GM18907 (cell line): ENCODE measurements at regions not wholly inside any gene's neighbourhood (a gene's known extent, or its start where the extent isn't known, plus 50 kb on each side); places are given as distances from the start of the nearest gene placed in this dataset.
"Not testable (repeated sequence)": the region's sequence is repeated elsewhere in the genome, so short reads cannot be mapped to it uniquely, and the experiment has no call there.

Experiments used
- ATAC-seq: cut with Tn5 transposase; IDR thresholded peaks from one replicate; pipeline ENCODE4 v1.9.1; 2021; ENCODE audit warnings: mild to moderate bottlenecking, moderate library complexity; ENCODE audit not compliant: unreplicated experiment

DNA sequence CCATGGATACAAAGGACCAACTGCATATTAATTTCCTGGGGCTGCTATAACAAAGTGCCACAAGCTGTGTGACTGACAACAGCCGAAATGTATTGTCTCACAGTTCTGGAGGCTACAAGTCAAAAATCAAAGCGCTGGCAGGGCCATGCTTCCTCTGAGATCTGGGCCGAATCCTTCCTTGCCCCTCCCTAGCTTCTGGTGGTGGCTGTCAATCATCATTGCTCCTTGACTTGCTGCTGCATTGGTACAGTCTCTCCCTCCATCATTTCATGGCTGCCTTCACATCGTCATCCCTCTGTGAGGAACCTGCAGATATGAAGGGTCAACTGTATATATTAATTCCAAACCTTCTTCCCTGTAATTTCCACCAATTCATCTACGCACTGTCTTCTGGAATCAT is 118.3 kb downstream of the EXOC5 start:
- ATAC-seq, result no peak

DNA sequence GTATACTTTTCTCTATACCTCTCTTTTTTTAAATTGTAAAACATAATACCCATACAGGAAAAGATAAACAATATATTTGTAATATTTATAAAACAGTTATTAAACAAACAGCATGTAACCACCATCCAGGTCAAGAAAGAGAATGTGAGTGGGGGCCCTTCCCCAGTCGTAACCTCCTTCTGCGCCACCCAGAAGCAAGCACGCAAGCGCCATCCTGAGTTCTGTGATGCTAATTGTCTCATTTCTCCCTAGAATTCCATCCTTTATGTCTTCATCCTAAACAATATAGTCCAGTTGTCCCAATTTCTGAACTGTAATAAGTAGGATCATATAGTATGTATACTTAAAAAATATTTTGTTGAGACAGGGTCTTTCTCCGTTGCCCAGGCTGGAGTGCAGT is 129.5 kb downstream of the EXOC5 start:
- ATAC-seq, result no peak

DNA sequence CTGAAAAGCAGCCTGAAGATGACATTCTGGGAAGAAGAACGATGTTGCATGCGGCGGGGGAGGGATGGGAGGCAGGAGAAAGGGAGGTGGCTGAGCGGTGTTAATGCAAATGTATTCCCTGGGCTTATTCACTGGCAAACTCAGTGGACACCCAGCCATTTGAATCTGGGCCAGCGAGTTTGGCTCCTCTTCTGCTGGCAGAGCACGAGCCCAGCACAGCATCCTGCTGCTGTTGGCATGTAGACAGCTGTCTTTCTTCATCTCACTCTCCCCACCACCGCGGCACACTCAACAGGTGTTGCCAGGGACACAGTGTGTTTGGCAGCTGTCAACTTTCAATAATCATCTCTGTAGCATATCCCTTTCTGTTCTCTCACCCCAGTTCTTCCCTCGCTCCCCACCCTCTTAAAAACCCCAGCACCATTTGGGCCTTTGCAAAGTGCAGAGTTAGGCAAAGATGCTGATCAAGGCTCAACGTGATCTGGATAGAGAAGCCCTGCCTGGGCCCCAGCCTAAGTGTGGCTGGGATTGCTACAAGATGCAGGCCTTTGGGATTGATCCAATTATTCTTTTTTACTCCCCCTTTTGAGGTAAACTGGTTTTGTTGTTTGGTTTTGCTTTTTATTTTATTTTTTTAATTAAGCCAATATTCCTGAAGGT is 131.9 kb downstream of the EXOC5 start:
- ATAC-seq, result no peak

DNA sequence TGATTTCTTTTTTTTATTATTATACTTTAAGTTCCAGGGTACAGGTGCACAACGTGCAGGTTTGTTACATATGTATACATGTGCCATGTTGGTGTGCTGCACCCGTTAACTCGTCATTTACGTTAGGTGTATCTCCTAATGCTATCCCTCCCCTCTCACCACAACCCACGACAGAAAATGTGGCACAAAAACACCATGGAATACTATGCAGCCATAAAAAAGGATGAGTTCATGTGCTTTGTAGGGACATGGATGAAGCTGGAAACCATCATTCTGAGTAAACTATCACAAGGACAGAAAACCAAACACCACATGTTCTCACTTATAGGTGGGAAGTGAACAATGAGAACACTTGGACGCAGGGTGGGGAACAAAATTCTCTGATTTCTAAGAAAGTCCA is 140.9 kb downstream of the EXOC5 start:
- ATAC-seq, result not testable (repeated sequence)

DNA sequence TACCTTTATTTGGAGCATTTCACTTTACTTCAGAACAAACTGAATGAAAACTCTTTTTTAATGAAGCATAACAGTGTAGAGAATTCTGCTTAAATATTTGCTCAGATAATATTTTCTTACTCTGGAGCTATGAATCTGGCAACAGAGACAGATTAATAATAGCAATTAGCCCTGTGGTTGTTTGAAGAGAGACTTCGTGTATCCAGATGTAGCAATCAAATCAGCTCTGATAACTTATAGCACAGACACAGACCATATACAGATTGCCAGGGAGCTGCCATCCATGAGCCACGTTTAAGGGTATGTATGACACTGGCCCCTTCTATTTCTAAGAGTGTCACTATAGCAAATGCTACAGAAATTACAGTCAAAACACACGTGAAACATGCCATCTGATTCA is 146.6 kb downstream of the EXOC5 start:
- no peak for ATAC-seq

DNA sequence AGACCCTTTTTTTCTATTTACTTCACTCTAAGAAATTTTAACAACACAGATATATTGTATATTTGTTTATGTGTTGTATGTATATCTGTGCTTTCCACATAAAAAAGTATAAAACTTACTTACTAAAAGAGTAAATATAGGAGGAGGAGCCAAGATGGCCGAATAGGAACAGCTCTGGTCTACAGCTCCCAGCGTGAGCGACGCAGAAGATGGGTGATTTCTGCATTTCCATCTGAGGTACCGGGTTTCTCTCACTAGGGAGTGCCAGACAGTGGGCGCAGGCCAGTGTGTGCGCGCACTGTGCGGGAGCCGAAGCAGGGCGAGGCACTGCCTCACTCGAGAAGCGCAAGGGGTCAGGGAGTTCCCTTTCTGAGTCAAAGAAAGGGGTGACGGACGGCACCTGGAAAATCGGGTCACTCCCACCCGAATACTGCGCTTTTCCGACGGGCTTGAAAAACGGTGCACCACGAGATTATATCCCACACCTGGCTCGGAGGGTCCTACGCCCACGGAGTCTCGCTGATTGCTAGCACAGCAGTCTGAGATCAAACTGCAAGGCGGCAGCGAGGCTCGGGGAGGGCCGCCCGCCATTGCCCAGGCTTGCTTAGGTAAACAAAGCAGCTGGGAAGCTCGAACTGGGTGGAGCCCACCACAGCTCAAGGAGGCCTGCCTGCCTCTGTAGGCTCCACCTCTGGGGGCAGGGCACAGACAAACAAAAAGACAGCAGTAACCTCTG is 156.5 kb downstream of the EXOC5 start:
- not testable (repeated sequence) for ATAC-seq

DNA sequence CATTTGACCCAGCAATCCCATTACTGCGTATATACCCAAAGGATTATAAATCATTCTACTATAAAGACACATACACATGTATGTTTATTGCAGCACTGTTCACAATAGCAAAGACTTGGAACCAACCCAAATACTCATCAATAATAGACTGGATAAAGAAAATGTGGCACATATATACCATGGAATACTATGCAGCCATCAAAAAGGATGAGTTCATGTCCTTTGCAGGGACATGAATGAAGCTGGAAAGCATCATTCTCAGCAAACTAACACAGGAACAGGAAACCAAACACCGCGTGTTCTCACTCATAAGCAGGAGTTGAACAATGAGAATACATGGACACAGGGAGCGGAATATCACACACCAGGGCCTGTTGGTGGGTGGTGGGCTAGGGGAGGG is 158.3 kb downstream of the EXOC5 start:
- ATAC-seq, result not testable (repeated sequence)

DNA sequence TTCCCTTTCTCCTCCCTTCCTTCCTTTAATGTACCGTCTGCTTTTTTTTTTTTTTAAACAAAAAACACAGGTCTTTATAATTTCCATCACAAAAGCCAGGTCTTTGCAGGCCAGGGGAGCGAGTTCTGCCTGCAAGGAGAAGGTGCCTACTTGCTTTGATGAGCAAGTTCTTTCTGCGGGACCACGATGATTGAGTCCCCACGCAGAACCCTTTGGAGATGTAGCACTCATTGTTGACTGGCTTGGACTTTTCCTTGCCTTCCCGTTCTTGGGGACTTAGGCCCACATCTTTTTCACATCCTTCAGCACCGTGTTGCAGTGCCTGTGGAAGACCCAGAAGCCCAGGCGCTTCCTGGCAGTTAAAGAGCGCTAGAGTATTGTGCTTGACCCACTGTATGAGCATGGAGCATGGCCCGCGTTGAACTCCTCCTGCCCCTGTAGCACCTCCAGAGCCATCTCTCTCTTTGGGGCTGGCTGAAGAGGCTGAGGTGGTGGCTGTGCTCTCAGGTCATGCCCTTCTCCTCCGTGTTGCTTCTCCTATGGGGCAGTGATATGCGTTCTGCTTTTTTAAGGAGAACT is 177.6 kb downstream of the EXOC5 start:
- no peak for ATAC-seq

DNA sequence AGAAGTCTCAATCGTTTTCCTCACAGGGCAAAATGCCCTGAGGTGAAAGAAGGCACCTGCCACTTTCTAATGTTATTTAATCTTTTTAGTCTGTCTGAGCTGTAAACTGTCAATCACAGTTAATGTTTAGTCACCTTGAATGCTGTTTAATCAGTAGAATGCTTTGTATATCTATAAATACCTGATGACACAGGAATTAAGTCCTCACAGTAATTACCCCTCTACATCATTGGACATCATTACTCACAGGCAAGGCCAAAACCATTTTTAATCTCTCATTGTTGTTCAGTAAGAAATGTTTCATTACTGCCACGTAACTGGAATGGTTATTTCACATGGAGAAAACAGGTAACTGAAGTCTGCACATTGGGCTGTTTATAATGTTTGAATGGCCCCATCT is 178.8 kb downstream of the EXOC5 start:
- ATAC-seq, result no peak

DNA sequence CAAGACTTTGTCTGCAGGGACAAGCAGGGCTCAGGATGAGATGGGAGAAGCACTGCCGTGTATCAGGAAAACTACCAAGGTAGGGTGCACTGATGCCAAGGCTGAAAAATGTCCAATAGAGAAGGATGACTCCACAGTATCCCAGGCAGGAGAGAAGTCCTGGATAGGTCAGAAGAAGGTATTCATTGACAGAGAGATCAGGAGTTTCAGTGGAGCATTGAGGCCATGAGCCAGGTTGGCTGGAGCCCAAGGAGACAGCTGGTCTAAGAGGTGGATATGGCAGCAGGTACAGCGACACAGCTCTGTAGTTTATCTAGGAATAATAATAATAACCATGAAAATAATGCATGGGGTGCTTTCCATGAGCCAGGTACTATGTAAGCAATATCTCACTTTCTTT is 180.9 kb downstream of the EXOC5 start:
- no peak for ATAC-seq

DNA sequence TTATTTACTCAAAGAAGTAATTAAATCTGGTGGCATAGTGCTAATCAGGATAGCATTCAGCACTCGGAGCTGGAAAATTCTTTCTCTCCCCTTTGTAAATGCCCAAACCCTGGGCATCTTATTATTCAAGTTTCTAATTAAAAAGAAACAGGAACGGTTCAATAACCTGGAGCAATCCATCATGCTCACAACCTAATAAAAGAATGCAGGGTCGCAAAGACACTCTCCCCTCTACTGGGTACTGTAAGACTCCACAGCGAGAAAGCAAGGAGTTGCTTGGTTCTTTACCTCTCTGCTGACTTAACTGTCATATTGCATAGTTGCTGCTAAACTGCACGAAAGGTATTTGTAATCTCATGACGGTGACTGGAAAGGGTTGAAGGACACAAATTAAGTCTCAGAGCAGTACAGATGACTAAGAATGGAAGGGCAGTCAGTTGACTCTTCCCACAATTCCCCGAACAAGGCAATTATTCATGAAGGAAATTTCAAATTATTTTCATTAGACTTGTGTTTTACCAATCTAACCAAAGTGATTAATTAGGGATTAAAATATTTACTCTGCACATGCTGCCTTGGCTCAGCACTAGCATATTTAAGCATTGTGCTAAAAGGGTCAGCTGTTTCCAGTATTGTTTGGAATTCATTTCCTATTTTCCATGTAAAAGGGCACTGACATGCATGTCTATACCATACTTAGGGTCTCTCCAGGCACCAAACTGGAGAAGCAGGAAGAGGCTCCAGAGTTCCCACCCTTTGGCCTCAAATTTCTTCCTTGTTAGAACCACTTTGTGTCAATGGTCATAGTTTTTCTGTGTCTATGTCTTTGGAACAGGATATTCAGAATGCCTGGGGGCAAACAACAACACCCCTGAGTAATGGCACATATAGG is 182.2 kb downstream of the EXOC5 start:
- no peak for ATAC-seq

DNA sequence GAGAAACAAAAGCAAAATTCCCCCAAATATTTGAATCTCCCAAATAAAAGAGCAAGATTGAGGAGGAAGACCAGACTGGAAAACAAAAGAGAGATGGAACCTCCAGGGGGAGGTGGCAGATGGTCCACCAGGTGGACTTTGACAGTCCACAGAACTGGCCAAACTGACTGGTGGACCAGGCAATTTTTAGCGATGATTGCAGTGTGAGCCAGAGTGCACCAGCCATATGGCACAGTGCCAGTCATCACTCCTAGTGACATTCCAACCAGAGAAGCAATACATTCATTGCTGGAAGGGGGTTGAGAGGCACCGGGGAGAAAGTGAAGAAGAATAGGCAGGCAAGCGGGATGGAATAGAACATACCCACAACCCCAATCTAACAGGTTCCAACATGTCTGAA is 182.9 kb downstream of the EXOC5 start:
- ATAC-seq, result no peak

DNA sequence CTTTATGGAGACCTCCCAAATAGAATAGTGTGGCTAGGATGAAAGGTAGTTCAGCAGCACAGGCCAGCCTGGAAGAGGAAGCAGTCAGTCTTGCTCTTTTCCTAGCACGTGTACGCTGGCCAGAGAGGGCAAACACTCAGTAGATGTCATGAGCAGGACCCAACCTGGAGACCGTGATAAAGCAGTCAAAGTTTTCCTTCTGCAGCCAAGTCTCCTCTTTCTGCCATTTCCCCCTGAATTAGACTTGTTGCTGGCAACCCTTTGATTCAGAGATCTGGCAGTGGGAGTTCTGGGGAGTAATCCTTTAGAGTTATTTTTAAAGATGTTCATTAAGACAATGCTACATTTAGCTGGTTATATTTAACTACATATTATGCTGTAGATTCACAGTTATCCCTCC is 183.7 kb downstream of the EXOC5 start:
- no peak for ATAC-seq

DNA sequence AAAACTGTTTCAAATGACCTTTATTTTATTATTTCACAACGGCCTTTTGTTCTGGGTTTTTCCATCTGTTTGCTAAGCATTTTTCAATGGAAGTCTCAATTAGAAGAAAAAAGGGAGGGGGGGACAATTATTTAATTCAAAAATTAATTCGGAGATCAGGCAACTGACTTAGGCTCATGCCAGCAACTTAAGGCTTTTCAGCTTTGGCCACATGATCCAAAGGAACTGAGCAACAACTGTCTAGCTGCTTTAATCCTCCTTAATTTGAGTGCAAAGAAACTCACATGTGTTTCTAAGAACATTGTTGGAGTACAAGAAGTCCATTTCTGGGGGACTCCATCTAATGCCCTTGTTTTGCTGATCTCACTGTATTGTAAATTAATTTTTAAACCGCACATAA is 188.0 kb downstream of the EXOC5 start:
- ATAC-seq, result no peak

DNA sequence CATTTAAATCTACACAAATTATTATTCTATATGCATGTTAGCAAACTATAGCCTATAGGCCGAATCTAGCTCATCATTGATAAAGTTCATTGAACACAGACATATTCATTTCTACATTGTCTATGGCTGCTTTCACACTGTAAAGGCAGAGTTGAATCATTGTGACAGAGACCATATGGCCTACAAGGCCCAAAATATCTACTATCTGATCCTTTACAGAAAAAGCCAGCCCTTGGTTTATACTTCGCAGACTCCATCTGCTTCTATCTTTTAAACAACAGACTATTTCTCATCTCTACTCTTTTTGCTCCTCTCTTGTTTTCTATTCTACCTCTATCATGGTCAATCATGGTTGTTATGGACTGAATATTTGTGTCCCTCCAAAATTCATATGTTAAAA is 190.7 kb downstream of the EXOC5 start:
- ATAC-seq, result no peak

DNA sequence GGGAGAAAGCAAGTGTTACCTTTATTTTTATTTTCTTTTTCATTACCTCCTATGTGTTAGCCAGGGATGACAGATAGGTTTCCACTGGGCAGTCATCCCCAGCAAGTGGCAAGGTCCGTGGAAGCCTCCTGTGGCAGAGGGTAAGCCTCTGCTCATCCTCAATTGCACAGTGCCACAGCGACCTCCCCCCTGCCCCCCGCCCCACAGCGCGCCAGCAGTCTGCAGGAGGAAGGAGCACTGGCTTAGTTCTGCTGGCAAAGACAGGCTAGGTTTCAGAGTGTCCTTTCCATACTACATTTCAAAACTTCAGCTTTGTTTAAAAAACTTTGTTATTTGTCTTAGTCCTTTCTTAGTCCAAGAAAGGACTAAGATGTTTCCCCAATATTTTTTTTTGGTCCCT is 194.7 kb downstream of the EXOC5 start:
- no peak for ATAC-seq

DNA sequence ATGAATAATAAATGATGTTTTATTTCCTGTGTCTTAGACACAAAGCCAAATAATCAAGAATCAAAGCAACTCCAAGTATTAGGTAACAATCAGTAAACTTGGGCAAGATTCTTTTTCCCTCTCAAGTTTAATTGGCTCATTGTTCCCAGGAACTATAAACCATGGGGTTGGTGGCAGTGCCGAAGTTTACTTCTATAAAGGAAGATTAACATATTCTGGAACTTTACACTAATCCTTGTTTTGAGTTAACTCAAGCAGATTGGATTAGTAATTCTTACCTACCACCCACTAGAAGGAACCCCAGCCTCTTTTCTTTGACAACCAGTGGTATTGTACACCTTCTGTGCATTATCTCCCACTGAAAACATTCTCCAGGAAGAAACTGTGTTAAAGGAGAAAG is 197.1 kb downstream of the EXOC5 start:
- ATAC-seq, result no peak

DNA sequence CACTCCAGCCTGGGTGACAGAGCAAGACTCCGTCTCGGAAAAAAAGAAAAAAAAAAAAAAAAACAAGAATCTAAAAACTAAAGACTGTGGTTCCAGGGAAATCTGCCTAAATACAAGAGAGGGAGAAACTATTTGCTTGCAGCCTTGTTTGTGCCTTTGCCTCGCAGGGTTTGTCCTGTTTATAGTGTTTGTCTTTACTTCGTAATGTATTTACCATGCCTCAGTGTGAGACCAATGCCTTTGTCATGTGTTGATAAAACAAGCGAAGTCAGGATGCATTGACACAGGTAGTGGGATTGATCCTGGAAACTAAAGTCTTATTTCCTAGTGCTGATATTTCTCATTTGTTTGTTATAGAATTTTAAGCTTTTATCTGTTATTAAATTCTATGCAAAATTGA is 199.0 kb downstream of the EXOC5 start:
- ATAC-seq, result no peak

DNA sequence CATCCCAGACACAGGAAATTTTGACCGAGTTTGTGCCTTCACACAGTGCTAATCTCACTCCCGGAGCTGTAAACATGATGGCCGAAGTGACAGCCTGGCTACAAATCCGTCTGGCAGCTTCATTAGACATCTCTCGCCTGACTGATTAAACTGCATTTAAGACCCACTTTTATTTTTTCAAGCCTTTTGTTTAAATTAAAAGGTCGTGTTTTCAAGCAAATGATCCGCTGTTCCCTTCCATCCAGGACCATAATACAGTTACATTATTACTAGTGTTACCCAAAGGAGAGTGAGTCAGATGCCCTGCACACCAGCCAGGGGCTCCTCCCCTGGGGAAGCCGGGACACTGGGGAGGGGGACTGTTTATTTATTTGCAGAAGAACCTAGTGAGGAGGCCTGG is 200.2 kb downstream of the EXOC5 start:
- ATAC-seq, result no peak

DNA sequence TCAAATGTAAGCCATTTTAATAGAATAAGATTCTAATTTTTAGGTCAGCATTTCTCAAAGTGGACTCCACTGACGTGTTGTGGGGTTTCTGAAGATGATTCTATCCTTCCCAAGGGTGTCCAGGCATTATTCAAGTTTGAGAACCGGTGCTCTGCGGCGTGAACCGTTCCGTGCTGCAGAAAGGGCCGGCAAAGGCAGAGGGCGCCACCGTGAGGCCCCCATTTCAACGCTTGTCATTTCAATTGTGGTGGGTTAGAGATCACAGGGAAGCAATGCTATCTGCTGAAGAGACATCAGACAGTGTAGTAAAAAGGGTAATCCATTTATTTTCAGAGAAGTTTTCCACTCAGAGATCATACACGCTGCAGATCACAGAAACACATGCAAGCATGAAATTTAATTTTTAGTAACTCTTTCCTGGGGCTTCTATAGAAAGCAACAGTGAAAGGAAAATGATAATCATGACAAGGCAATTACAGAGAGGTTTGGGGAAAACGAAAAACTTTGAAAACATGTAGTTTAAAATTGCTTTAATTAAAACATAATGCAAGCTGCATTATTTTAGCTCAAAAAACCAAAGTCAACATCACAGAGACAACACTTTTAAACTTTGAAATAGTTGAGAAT is 201.7 kb downstream of the EXOC5 start:
- ATAC-seq, result no peak

DNA sequence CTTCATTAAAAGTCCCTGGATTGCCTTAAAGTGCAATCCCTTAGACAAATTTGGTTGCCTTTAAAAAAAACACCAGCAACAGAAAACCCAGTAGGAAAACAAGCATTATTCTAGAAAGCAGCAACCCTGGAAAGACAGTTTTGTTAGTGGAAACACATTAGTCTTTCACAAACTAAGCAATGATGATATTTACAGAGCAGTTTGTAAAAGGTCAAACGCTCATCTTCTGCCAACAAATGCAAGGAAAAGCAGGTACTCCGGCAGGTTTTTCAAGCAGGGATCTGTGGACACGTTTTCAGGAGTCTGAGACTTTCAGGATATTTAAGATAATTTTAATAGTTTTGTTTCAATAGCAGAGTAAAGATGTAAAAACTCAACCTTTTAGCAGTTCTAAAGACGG is 202.2 kb downstream of the EXOC5 start:
- ATAC-seq, result no peak
